EH (cell line): ENCODE measurements at regions not wholly inside any gene's neighbourhood (a gene's known extent, or its start where the extent isn't known, plus 50 kb on each side); places are given as distances from the start of the nearest gene placed in this dataset.

Source experiments
- DNase-seq: peaks from one replicate; pipeline ENCODE4 v3.0.0-alpha.2; 2015; ENCODE audit warnings: low read depth

DNA sequence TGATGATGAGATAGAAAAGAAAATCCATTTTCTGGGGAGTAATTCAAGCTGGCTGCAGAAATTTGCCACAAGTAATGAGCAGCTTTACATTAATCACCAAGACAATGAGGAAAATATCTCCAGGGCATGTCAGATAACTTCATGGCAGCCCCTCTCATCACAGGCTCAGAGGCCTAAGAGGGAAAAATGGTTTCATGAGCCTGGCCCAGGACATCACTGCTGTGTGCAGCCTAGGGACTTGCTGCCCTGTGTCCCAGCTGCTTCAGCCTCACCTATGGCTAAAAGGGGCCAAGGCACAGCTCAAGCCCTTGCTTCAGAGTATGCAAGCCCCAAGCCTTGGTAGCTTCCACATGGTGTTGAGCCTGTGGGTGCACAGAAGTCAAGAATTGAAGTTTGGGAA lies 161.7 kb downstream of the OPA1 start:
- no peak for DNase-seq

DNA sequence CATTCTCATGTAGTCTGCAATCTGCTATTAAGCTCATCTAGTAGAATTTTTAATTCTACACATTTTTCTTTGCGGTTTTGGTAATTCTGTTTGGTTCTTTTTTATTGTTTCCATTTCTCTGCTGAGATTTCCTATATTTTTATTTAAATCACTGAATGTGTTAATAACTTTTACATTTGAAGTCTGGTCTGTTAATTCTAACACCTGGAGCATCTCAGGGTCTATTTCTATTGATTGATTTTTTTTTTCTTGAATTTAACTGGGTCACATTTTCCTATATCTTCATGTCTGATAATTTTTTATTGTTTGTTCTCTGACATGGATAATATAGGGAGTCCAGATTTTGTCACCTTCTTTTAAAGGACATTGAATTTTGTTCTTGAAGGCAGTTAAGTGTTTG lies 163.5 kb downstream of the OPA1 start:
- DNase-seq, result no peak

DNA sequence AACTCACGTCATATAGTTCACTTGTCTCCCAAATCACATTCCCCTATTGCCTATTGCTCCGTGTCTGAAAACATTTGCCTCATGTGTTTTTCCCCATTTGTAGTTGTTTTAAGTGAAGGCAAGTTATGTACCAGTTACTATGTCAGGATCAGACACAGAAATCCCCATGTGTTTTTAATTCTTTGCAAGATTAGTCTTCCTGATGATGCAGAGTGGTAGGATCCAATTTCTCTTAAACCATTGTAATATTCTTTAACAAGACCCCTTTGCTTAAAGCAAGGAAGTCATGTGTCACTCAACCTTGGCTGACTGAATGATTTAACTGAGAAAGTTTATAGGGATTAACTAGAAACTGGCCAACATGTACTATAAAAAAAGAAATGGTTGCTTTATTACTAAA lies 164.4 kb downstream of the OPA1 start:
- DNase-seq, result no peak

DNA sequence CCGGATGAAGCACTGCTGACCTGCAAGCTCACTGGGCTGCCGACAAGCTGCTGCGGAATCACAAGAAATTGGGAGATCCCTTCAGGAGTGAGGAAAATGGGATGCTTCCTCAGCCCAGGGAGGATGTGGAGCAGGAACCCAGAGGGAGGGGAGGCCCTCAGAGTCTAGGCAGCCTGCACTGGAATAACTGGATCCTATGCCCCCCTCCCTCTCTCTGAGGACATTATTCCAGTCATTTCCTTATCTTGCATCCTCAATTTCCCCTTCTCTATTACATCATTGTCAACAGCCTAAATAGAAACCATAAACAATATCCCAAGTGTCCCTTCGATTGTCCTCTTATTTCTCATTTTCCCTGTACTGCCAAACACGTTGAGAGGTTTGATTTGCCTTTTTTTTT lies 169.0 kb downstream of the OPA1 start:
- no peak for DNase-seq

DNA sequence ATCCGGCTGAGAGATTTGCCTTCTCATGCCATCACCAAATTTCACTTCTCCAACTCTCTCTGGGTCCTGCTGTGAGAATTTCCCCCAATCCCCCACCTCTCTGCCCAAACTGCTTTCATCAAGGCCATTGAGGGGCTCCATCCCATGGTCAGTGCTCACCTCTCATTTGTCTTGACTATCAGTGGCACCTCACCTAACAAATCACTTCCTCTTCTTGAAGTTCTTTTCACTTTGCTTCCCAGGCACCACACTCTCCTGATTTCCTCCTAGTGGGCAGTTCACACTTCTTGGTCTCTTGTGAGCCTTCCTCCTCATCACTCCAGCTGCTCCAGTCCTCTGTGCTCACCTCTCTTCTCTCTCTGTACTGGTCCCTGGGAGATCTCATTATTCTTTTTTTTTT lies 169.6 kb downstream of the OPA1 start:
- DNase-seq, result no peak

DNA sequence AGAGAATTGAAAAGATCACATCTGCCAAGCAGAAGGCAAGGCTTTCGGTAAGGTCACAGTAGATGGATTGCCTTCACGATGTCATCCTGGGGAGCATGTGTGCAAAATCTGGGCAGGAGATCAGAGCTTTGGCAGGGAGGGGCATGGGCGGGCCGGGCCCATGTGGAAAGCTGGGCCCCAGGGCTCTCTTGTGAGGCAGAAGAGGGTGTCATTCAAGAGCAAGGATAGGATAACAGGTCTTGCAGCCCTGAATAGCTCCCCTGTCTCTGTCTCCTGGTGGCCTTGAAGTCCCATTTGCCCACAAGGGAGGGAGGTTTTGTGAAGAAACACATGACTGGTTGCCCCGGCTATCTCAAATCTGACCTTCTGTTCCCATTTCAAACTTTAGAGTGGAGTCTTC lies 172.0 kb downstream of the OPA1 start:
- no peak for DNase-seq

DNA sequence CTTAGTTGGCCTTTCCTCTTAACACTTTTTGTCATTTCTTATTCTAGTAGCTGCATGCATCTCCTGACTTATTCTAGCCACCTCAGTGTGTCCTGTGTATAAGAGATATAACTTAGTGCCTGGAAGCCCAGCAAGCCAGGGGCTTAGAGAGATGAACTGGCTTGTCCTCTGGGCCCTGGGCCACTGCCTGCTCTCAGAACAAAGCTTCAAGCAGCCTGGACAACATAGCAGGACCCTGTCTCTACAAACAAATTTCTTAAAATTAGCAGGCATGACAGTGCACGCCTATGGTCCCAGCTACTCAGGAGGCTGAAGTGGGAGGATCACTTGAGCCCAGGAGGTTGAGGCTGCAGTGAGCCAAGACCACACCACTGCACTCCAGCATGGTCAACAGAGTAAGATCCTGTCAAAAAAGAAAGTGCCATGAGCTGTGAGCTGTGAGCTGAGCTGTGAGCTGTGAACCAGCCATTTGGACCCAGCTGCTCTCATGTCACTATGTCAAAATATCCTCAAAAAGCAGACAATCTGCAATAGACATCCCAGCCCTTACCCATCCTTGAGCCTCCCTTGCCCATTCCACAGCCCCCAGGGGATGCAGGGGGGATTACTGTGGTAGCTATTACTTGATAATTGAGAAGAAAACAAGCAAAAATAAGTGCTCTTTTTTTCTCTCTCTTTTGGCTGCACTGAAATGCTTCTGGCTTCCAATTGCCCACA lies 174.5 kb downstream of the OPA1 start:
- no peak for DNase-seq

DNA sequence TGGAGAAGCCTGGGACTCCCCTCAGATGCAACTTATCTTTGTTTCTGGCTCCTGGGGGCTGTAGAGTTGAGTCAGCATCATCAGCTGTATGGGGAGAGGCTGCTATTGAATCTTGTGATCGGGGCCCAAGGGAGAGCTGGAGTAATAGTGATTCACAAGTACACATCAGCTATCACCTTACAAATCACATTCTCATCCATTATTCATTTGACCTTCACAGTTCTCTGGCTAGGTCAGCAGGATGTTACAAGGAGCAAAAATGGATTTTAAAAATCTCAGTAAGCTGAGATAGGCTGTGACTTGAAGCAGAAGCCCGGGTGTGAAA lies 175.0 kb downstream of the OPA1 start:
- DNase-seq, result no peak

DNA sequence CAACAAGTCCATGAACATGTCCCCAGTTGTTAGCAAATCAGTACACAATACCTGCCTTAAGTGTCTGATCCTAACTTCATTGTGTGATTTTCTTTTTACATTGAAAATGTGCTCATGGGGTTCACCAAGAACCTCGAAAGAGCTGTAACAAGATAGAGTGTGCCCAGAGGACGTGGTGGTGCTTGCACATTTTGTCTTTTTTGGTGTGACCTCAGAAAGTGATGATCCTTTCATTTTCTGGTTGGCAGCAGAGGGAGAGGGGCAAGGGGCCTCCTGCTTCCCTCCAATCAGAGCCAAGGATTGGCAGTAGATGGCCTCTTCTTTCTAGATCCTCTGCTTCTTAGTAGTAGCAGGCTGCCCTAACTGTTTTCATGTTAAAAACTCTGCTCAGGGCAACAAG lies 176.4 kb downstream of the OPA1 start:
- no peak for DNase-seq

DNA sequence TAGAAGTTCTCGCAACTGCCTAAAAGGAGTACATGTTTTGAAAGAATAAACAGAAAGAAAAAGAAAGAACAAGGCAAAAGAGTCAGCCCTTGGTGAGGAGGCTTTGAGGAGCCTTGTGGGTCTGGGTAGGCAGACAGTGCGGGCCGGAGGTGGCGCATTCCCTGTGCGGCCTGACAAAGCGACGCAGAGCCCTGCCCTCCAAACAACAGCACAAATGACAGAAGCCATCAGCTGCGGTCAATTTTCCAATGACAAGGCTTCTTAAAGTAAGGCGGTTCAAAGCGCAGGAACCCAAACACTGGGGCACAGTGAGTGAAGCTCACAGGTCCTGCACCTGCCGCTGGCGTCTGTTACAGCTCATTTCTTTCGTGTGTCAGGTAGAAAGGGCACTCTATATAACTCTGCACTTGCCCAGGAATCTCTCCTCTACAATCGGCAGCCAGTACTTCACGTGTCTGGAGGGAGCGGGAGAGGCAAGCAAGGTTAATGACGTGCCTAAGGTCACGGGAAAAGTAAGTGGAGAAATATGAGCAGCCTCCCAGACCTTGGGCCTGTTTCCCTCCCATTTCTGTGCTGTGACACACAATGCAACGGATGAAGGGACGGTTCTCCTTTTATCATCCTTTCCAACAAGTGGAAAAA lies 178.1 kb downstream of the OPA1 start:
- no peak for DNase-seq

DNA sequence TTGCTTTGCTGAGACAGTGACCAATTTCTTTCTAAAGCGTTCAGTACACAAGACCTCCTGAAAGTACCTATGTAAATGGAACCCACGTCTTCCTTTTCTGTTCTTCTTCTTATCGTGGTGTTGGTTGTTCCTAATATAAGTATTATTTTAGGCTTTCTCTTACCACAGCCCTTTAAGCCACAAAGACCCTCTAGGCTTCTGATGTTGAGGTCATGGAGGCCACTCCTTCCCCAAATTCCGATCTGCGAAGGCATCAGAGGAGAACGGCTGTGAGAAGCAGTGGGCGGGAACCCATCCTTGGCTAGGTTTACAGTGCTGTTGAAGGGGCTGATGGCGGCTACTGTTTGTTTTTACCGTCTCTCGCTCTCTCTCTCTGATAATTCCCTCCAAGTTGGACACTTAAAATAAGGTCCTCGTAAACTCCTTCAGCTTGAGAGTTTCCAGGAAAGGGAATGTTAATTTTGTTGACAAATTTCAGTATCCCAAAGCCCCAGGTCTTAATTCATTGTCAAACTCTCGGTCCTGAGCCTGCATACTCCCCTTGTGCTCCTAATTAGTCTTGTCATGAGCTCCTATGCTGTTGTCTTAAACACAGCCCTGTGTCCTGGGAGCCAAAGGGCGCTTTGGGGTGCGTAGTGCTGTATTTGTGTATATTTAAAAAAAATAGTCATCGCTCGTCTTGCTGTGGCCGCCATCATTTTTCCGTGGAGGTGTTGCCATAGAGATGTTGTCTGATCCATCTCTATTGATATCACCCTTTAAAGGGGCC lies 178.8 kb downstream of the OPA1 start:
- DNase-seq, result no peak

DNA sequence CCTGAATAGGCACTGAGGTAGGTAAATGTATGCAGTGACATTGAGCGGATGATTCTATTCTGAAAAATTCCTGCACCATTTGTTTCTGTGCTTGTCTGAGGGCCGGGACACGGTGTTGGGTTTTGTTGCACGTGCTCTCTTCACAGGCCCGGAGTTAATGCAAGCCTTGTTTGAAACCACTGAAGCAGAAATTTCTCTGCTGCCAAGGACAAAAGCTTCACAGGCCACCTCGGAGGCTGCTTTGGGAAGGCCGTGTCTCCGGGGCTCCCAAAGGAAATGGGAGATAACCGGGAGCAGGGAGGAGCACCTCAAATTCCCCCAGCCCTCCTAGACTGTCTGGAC lies 179.4 kb downstream of the OPA1 start:
- no peak for DNase-seq

DNA sequence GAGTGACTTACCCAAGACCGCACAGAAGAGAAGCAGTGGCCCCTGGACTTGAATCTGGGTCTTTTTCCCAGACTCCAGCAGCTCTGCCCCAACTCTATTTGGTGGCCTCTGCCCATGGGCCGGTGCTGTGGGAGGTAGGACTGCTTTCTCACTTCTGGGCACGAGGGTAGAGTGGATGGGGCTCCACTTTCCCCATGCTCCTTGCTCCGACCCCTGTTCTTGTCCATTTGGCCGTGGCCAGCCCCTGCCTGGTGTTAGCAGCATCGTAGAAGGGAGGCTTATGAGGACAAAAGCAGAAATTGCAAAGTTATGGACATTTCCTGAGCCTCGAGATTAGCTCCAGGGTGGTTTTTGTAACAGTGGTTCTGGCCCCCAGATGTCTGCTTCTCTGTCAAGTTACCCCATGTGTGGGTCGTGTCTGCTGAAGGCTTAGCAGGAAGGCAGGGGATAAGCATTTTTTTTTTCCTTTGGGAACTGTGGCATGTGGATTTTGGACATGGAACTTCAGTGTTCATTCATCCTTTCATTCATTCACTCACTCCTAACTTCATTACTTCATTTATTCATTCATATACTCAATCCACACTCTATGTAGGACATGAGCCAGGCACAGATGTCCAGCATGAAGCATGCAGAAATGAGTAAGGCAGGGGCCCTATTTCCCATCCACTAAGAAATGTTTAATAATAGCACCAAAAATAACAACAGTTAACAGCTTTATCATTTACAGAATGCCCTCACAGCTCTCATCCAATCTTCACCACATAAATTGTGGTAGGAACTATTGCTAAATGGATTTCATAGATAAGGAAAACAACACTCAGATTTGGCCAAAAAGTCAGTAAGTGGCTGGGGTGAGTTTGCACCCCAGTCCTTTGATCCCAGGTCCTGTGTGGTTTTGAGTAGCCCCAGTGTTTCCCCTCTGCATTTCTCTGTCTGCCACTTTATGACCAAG lies 180.5 kb downstream of the OPA1 start:
- no peak for DNase-seq

DNA sequence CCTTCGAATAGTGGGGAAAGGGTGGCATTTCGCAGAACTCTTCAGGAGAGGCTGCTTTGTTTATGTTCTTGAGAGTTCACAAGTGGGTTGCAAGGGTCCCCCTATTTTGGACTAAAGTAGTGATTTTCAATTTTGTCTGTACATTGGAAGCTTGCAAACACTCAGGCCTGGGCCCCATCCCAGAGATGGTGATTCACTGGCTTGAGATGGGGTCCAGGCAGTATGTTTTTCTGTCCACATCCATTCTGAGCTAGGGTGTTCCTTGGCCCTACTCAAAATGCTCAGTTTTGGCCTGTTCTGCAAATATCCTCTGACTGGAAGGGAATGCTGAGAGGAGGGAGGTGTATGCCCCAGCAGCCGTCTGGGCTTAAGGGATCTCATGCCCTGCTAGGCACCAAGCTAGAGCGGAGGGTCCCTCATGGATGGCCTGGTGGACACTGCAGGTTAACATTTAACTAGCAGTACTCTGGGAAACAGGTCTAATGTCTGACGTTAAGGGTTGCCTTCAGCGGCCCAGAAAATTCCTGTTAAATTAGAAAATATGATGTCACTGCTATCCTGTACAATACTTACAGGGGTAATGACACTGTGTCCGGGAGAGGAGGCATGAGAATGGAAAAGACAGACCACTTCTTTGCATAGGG lies 181.4 kb downstream of the OPA1 start:
- DNase-seq, result no peak

DNA sequence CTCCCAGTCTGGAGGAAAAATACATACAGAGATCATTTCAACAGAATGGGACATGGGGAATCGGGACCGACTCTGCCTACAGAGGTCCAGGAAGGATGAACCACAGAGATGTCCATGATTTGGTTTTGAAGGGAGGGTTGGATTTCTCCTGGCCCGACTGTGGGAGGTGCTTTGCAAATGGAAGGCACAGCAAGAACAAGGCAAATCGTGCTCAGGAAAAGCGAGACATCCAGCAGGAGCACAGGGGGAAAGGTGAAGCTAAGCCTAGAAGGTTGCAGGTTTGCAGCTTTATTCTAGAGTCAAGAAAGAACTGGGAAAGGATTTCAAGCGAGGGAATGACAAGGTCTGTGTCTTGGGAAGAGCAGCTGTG lies 181.9 kb downstream of the OPA1 start:
- no peak for DNase-seq

DNA sequence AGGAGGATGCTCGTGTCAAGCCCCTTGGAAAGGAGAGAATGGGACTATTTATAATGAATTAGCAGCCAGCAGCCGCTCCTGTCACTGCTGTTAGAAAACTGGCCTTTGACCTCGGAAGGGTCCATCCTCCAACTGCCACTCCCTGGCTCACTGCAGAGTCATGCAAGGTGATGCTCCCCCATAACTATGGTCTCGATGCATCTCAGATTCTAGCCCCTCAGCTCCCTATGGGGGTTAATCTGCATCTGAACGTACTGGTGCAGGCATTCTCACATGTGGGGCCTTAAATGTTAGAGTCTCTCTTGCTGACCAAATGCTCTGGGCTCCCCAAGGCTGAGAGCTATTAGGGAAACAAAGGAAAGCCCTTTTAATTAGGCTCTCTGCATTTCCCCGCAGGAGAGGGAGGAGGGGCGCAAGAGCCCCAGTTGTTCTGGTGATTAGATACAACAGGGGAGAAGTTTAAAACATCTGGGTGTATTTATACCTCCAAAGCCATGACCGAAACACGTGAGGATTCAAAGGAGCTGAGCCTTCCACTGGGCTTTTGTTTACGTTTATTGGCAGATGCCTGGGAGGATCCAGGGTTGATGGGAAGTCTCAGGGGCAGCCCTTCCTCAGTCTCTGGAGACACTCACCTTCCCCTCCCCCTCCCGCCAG lies 182.5 kb downstream of the OPA1 start:
- no peak for DNase-seq

DNA sequence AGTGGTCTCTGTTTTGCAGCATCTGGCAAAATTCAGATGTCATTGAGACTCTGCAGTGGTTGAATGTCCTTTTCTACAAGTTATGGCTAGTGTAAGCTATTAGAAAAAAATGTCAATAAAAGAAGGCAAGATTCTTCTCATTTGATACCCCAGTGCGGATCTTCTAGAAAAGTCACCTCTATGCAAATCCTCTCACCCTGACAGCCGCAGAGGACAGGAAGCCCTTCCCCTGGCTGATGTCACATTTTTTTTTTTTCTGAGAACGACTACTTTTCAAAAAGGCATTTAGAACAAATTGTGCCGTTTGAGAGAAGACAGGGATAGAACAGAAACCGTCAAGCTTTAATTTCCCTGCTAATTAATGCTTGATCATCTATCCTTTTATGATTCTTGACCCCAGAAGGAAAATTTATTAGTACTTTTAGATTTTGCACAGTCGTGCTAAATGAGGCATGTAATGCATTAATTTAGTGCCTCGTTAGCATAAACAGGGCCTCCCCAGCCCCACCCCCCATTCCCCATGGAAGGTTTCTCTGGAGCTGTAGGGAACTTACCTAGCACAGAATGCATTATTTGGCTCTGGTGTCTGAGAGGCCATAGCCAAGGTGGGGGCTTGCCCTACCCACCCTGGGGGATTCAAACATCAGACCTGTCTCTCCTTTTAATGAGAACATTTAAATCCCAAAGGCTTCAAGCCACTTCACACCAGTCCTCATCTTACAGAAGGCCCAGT lies 183.8 kb downstream of the OPA1 start:
- DNase-seq, result no peak

DNA sequence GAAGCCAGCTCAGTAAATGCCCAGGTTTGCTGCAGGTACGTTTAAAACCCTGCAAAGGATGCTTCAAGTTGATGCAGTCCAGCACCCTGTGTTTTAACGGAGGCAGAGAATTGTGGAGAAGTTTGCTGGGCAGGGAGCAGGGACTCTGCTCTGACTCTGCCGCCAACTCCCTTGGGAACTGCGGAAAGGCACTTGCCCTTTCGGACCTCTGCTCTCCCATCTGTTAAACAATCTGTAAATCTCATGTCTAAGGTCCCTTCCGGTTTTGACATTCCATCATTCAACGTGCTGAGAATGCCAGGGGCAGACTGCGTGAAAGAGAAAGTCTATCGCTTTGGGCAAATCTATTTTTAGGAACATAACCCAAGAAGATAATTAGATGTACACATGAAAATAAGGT lies 184.5 kb downstream of the OPA1 start:
- DNase-seq, result no peak

DNA sequence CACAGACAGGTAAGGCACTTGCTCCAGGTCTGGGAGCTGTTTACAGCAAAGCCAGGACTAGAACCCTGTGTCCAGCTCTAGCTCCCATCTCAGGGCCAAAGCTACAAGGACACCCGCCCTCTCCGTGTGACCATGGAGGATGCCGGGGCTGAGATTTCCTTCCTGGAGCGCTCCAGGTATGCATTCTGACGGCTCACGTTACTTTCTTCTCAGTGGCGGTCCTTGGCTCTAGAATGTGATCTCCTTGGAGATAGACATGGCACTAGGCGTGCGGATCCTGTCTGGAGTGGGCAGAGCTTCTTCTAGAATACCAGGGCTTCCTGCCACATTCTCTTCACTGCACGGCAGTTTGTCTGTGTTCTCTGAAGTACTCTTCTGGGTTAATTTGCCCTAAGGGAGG lies 185.7 kb downstream of the OPA1 start:
- no peak for DNase-seq

DNA sequence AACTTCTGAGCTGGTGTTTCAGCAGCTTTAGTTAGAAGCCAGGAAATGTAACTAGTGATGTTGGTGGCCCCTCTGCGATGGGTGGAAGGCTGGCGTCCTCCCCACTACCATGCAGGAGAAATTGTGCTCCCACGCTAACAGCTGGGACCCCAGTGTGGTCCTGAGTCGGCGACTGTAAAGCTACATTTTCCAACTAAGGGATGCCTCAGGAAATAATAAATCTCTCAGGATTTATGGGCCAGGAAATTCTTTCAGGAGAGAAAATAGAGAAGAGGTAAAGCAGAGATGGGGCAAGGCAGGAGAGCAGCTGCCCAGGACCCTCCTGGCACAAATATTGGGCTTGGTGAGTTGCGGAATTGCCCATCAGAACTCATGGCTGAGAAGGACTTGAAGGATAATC lies 186.9 kb downstream of the OPA1 start:
- DNase-seq, result no peak

DNA sequence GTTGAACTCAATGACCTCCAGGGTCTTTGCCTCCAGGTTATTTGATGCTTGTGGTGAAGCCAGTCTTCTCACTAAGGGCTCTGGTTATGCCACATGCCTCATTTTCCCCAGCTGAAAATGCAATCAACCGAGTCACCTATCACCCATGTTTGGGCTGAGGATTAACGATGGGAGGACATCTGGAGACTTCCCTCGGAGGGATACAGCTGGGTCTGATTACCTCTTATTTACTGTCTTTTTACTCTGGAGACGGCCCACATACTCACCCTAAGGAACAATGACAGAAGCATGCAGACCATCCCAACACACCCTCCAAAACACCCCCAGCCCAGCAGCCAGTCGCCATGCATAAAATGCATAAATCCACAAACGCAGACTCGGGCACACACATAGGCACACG lies 187.4 kb downstream of the OPA1 start:
- DNase-seq, result peak; percentile 11
